Activated CD8-positive, alpha-beta memory T cell treated with anti-CD3 and anti-CD28 coated beads for 1 hour (primary cell): ENCODE measurements at regions not wholly inside any gene's neighbourhood (a gene's known extent, or its start where the extent isn't known, plus 50 kb on each side); places are given as distances from the start of the nearest gene placed in this dataset.
A peak's percentile ranks its signal among the peaks of the same experiment; 100 is the strongest.

ENCODE experiments used
- DNase-seq, 2 donors: peaks; one replicate each; pipeline ENCODE4 v3.0.0-alpha.2; 2020; ENCODE audit warnings: low read depth in 1 of 2; ENCODE audit errors: extremely low read depth in 1 of 2

DNA sequence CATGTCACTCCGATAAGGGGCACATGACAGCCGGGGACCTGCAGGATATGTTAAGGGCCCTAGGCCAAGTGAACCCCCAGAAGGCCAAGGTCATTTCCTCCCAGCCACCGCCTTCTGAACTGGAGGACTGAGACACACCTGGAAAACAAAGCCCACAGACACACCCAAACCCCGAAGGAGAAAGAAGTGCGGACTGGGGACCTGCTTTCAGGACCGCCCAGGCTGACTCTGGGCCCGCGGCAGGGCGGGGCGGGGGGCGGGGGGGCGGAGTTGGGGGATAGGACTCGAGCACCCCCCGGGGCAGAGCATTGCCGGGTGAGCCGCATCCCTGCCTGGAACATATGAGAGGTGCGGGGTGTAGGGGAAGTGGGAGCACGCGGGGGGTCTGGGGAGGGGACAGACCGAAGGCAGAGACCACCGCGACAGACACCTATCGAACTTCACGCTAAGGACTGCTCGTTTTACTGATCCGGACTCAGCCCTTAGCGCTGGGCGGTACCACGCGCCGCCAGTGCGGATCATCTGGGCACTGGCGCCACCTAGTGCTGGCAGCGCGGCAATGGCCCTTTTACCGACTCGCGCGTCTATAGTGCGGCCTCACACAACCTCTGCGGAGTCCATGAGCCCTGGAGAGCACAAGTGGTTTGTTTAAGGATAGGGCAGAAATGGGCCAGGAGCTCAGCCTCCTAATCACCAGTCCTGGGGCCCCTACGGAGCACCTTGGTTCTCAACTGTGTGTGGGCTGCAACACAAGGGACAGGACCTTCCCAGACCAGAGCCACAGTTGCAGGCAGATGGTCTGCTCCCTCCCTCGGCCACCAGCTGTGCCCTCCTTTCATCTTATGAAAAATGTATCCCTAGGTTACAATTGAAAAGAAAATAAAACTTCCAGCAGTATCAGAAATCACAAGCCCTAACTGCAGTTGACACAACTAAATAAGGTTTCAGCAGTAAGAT is 157.6 kb downstream of the HERPUD2 start:
- peak; percentile 34 to 72 for DNase-seq

DNA sequence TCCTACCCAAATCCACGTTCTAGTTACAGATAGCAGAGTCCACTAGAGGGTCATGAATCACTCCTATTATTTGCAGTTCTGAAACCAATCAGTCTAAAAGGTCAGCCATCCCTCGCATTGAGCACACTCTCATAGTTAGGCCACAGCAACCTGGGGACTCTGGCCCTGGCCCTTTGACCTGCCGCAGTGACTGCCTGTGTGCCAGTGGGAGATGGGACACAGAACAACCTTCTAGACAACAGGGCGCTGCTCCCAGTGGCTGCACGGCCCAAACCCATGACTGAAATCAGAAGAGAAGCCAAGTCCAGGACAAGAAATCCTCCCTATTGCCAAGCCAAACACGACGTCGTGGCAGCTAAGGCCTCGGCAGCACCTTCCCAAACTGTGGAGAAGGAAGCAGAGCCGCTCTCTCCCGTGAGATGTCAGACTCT is 158.5 kb downstream of the HERPUD2 start:
- DNase-seq, result no peak

DNA sequence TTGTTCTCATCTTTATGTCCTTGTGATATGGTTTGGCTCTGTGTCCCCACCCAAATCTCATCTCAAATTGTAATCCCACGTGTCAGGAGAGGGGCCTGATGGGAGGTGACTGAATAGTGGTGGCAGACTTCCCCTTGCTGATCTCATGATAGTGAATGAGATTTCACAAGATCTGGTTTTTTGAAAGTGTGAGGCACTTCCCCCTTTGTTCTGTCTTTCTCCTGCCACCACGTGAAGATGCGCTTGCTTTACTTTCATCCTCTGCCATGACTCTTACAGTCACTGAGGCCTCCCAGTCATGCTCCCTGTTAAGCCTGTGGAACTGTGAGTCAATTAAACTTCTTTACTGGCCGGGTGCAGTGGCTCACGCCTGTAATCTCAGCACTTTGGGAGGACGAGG is 161.0 kb downstream of the HERPUD2 start:
- no peak for DNase-seq

DNA sequence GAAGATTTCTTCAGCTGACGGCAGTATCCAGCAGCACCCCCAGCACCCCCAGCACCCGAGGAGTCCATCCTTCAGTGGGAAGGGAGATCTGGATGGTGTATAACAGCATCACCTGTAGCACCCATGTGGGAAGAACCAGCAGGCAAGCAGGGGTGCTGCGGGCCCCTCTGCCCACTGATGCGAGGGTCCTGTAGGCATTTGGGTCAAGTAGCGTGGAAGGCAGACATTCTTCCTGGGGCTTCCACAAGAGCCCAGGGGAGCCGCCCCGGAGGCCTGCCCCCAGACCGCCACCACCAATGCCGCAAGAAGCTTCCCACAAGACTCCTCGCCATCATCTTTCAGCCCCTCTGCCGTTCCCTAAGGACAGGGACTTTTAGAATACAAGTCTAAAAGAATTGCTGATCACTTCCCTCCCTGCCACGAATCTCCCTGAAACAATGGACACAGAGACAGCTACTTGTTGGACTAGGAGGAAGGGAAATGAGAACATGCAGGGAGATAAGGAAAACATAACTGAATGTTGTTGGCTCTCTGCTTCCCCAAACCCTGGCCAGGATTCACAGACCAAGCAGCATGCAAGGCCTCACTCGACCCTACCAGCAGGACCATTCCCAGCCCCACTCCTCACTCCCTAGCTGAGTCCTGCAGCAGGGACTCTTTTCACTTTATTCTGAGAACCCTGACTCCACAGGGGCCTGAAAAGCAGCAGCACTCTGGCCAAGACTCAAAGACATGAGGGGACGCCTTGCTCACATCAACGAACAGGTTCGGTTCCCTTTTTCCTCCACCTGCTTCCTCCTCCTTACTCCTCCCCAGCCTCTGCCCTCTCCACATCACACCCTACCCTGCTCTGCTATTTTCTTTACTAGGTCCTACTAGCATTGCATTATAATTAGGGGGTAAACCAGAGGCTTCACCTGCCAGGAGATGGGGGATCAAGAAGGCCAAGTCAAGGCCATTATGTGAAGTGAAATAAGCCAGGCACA is 164.5 kb downstream of the HERPUD2 start:
- DNase-seq, result no peak

GRCh38 chr7:35529713-35530112 is 165.2 kb downstream of the HERPUD2 start:
- no peak for DNase-seq

DNA sequence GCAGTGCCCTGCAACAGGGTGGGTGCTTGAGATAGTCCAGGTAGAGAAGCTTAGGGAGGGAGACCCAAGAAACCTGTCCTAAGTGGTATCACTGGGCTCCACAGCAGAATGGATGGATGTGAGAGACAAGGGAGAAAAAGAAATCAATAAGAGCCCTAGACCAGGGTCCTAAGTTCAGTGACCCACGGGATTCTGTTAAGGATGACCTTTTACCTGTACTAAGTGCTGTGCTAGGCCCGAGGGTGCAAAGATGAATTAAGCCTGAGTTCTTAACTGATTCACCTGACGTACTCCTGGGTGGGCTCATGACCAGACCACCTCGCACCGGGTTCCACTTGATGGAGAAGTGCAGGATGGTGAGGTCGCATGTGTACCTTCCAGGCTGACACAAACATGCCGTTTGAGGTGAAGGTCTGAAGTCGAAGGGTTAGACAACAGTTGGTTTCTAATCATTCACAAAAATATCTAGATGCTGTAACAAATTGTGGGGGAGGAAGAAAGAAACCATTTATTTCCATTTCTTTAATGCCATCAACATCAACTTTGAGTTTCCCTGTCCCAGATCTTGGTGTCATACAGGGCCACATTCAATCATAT is 166.5 kb downstream of the HERPUD2 start:
- no peak for DNase-seq

DNA sequence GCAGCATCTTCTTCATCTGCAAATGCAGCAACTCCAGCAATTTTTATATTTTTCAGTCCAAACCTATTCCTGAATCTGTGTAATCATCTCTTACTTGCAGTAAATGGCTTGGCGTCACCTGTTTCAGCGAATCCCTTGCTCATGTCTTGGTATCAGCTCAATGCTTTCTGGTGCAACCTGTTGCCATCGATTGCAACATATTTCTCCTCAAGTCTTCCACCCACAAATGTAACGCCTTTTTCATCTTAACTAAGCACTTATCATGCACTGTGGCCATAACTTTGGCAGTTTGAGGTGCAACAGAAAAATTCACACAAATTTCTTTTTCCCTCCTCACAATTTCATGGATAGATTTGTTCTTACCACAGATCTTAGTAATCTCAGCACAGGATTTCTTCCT is 168.3 kb downstream of the HERPUD2 start:
- DNase-seq, result no peak

DNA sequence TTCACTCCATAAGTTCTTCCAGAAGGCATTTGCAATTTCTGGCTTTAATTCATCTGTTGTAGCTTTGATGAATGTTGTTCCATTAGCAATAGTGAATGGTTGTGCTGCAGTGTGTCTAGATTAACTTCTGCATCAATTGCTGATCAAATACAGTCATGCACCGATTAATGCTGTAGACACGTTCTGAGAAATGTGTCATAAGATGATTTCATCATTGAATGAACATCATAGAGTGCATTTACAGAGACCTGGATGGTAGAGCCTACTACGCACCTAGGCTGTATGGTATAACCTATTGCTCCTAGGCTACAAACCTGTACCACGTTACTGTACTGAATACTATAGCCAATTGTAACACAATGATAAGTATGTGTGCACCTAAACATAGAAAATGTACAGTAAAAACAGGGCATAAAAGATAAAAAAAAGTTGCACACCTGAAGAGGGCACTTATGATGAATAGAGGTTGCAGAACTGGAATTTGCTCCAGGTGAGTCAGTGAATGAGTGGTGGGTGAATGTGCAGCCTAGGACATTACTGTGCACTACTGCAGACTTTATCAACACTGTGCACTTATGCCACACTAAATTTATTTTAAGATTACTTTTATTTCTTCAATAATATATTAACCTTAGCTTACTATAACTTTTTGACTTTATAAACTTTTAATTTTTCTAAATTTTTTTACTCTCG is 170.7 kb downstream of the HERPUD2 start:
- no peak for DNase-seq

DNA sequence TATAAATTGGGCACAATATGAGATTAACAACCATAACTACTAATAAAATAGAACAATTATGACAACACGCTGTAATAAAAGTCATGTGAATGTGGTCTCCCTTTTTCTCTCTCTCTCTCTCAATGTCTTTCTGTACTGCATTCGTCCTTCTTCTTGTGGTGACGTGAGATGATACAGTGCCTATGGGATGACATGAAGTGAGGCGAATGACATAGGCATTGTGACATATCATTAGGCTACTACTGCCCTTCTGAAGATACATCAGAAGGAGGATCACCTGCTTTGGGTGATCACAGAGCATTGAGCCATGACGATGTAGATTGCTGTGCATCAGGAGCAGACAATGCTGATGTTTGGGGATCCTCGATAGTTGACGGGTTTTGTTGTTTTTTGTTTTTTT is 171.6 kb downstream of the HERPUD2 start:
- no peak for DNase-seq

GRCh38 chr7:35522697-35523096 is 172.2 kb downstream of the HERPUD2 start:
- DNase-seq, result no peak

GRCh38 chr7:35521941-35522340 is 173.0 kb downstream of the HERPUD2 start:
- no peak for DNase-seq

GRCh38 chr7:35520810-35521625 is 173.9 kb downstream of the HERPUD2 start:
- no peak for DNase-seq

GRCh38 chr7:35519971-35520809 is 174.7 kb downstream of the HERPUD2 start:
- no peak for DNase-seq

DNA sequence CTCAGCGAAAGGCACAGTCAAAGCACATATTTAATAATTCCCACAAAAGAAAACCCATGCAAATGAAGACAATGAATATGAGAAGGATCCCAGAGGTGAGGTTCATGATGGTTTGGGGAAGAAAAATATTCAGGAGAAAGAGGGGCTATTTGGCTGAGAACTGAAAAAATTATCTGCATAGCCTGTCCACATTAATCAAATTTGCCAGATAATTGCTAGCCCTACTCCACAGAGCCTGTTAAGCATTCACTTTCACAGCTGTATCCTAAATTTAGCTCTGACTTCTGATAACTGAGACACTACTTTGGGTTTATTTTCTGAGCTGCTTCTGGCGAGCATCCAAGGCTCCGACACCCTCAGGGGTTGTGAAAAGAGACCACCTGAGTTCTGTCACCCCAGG is 176.2 kb downstream of the HERPUD2 start:
- DNase-seq, result no peak

DNA sequence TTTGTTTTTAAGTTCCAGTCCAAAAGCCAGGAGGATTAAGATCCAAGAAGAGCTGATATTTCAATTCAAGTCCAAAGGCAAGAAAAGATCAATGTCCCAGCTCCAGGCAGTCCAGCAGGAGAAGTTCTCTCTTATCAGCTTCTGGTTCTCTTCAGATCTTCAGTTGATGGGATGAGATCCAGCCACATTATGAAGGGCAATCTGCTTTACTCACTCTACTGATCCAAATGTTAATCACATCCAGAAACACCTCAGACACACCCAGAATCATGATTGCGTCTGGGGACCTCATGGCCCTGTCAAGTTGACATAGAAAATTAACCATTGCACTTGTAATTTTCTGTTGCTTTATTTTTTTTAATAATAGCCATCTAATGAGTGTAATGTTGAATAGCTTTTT is 178.4 kb downstream of the HERPUD2 start:
- no peak for DNase-seq

- DNase-seq, result no peak
Observed at GRCh38 chr7:35513828-35514227, 181.1 kb downstream of the HERPUD2 start.

DNA sequence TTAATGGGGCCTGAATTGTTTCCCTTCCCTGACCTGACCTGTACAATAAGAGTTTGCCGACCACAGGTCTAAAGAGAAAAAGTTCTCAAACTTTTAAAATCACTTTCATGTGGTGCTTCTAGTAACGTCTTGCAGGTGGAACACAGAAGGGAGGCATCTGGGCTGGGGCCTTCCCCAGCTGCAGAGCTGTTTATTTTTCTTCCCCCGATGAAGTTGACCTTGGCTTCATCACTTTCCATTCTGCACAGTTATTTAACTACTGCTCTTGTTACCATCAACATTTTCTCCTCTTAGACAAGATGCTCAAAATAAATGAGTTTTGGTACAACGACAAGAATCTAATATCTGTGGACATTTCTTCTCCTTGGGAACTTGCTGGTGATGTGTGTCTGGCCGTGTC is 181.7 kb downstream of the HERPUD2 start:
- no peak for DNase-seq

DNA sequence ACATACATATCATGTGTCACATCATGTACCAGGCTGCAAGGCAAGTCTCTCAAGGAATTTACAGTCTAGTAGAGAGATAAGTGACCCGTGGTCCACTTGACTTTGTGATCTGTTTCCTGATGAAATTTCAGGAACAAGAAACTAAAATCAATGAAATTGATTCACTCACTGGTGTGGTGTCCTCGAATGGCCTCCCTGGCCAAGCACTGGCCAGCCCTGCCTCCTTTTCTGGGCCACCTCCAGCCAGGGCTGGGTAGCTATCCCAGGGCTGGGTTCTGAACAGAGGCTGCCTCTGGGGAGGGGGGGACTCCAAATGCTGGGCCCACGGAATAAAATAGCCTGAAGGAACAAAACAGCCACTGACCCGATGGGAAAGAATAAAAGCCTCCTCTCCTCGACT is 182.2 kb downstream of the HERPUD2 start:
- no peak for DNase-seq
